K562 (cell line): ENCODE measurements at regions not wholly inside any gene's neighbourhood (a gene's known extent, or its start where the extent isn't known, plus 50 kb on each side); places are given as distances from the start of the nearest gene placed in this dataset.

ENCODE experiments used
- ARID2 ChIP-seq: fragments of 450-650 bp; IDR thresholded peaks from 2 replicates; pipeline ENCODE4 v1.6.1; 2017; ENCODE audit warnings: antibody characterized with exemption, mild to moderate bottlenecking
- BRD9 ChIP-seq: fragments of 450-650 bp; IDR thresholded peaks from 2 replicates; pipeline ENCODE4 v1.6.1; 2018; ENCODE audit warnings: low read depth; ENCODE audit not compliant: partially characterized antibody
- CHCHD3 ChIP-seq: fragments of 250-450 bp; sonication (Bioruptor Pico); IDR thresholded peaks from 2 replicates; pipeline ENCODE4 v2.1.2; 2022; ENCODE audit warnings: mild to moderate bottlenecking
- CSDE1 ChIP-seq, 2 experiments: fragments of 450-650 bp; IDR thresholded peaks; 2 replicates each; pipeline ENCODE4 v1.6.1; 2016; ENCODE audit warnings: mild to moderate bottlenecking in 1 of 2
- DPF2 ChIP-seq: fragments of 450-650 bp; IDR thresholded peaks from 2 replicates; pipeline ENCODE4 v1.6.1; 2016
- ELF2 ChIP-seq: fragments of 250-450 bp; sonication (Bioruptor Pico); IDR thresholded peaks from 2 replicates; pipeline ENCODE4 v1.5.0; 2021; ENCODE audit warnings: mild to moderate bottlenecking
- ERF ChIP-seq: fragments of 450-650 bp; formaldehyde crosslinking; IDR thresholded peaks from 2 replicates; pipeline ENCODE4 v1.4.0; 2020; ENCODE audit warnings: mild to moderate bottlenecking, mixed read lengths
- FOXK1 ChIP-seq: sonication (generic); formaldehyde crosslinking; IDR thresholded peaks from 2 replicates; pipeline ENCODE4 v1.8.0; 2022; ENCODE audit warnings: missing genetic modification reagents, mild to moderate bottlenecking, borderline replicate concordance
- HNRNPK ChIP-seq: fragments of 200-400 bp; formaldehyde crosslinking; IDR thresholded peaks from one replicate; pipeline ENCODE4 v1.6.1; 2018; ENCODE audit warnings: mild to moderate bottlenecking, low read depth, low read length; ENCODE audit not compliant: poor library complexity, severe bottlenecking
- L3MBTL2 ChIP-seq: fragments of 450-650 bp; IDR thresholded peaks from 2 replicates; pipeline ENCODE4 v1.6.1; 2016; ENCODE audit warnings: mild to moderate bottlenecking, moderate library complexity
- NRF1 ChIP-seq, 2 experiments: fragments of 450-650 bp; IDR thresholded peaks in 1 of 2; conservative IDR thresholded peaks in 1 of 2; 2 replicates each; pipeline ENCODE4 v1.6.1; 2014; ENCODE audit warnings: mild to moderate bottlenecking in 2 of 2
- POLR2G ChIP-seq: fragments of 200-400 bp; formaldehyde crosslinking; IDR thresholded peaks from 2 replicates; pipeline ENCODE4 v1.6.1; 2017; ENCODE audit warnings: low read depth, mild to moderate bottlenecking, antibody characterized with exemption, low read length, moderate library complexity
- SMC3 ChIP-seq: conservative IDR thresholded peaks from 2 replicates; pipeline ENCODE4 v1.6.1; 2011; ENCODE audit warnings: low read depth, low read length, improper control_type of control experiment; ENCODE audit not compliant: insufficient read depth
- TAL1 ChIP-seq: fragments of 450-650 bp; IDR thresholded peaks from 2 replicates; pipeline ENCODE4 v1.6.1; 2016; ENCODE audit warnings: mild to moderate bottlenecking
- ZFP1 ChIP-seq: fragments of 450-650 bp; formaldehyde crosslinking; IDR thresholded peaks from 2 replicates; pipeline ENCODE4 v1.4.0; 2020; ENCODE audit warnings: mild to moderate bottlenecking, mixed read lengths
- ZNF121 ChIP-seq: sonication (generic); formaldehyde crosslinking; conservative IDR thresholded peaks from 2 replicates; pipeline ENCODE4 v1.8.0; 2022; ENCODE audit warnings: missing genetic modification reagents
- ZNF316 ChIP-seq: fragments of 450-650 bp; IDR thresholded peaks from 2 replicates; pipeline ENCODE4 v1.6.1; 2016
- ZNF41 ChIP-seq: fragments of 250-450 bp; sonication (Bioruptor Pico); conservative IDR thresholded peaks from 2 replicates; pipeline ENCODE4 v1.4.0; 2020; ENCODE audit warnings: mild to moderate bottlenecking
- TF ChIP-seq, protein P1 (sequence below): sonication (generic); formaldehyde crosslinking; IDR thresholded peaks from 2 replicates; pipeline ENCODE4 v1.8.0; 2022; ENCODE audit warnings: mild to moderate bottlenecking, missing genetic modification reagents
- TF ChIP-seq, protein P2 (sequence below): conservative IDR thresholded peaks from 2 replicates; pipeline ENCODE4 v1.6.1; 2011; ENCODE audit warnings: low read depth, mild to moderate bottlenecking, low read length; ENCODE audit not compliant: control insufficient read depth
- TF ChIP-seq, protein P3 (sequence below): sonication (generic); formaldehyde crosslinking; IDR thresholded peaks from 2 replicates; pipeline ENCODE4 v1.8.1; 2023; ENCODE audit warnings: mild to moderate bottlenecking, missing genetic modification reagents

DNA sequence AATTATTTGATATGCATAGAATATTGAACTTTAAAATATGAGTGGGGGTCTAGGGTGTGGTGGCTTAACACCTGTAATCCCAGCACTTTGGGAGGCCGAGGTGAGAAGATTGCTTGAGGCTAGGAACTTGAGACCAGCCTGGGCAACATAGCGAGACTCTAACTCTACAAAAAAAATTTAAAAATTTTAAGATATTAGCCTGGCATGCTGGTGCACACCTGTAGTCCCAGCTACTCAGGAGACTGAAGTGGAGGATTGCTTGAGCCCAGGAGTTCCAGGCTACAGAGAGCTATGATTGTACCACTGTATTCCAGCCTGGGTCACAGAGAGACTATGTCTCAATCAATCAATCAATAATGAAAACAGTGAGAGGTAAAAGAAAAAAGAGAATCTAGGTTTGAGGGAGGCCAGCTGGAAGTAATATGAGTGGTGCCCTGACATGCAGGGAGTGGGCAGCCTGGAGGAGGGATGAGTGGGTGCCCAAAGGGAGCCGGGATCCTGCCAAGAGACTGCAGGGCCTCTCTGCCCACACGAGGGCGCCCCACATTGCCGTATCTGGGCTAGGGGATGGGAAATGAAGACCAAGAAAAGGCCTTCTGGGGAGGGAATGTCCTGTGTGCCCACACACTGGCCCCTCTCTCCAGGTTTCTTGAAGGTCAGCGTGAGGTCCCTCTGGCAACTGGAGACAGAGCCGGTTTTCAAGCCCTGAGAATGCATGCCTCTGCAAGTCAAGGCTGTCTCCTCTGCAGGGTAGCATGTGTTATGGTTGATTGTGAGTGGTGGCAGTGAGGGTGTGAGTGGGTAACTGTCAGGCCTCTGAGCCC, 93.9 kb upstream of the PPM1J start (continued):
- TF ChIP-seq TAL1: no peak
- TF ChIP-seq FOXK1 (CRISPR knock-in tag): peak; percentile 15; the same call in 1 of the 2 replicates
- TF ChIP-seq ARID2: peak; percentile 90
- TF ChIP-seq CHCHD3 (CRISPR knock-in tag): no peak
- peak; percentile 46; the same call in 1 of the 2 replicates for TF ChIP-seq ERF (CRISPR knock-in tag)
- TF ChIP-seq DPF2: no peak
- TF ChIP-seq, protein P1, sequence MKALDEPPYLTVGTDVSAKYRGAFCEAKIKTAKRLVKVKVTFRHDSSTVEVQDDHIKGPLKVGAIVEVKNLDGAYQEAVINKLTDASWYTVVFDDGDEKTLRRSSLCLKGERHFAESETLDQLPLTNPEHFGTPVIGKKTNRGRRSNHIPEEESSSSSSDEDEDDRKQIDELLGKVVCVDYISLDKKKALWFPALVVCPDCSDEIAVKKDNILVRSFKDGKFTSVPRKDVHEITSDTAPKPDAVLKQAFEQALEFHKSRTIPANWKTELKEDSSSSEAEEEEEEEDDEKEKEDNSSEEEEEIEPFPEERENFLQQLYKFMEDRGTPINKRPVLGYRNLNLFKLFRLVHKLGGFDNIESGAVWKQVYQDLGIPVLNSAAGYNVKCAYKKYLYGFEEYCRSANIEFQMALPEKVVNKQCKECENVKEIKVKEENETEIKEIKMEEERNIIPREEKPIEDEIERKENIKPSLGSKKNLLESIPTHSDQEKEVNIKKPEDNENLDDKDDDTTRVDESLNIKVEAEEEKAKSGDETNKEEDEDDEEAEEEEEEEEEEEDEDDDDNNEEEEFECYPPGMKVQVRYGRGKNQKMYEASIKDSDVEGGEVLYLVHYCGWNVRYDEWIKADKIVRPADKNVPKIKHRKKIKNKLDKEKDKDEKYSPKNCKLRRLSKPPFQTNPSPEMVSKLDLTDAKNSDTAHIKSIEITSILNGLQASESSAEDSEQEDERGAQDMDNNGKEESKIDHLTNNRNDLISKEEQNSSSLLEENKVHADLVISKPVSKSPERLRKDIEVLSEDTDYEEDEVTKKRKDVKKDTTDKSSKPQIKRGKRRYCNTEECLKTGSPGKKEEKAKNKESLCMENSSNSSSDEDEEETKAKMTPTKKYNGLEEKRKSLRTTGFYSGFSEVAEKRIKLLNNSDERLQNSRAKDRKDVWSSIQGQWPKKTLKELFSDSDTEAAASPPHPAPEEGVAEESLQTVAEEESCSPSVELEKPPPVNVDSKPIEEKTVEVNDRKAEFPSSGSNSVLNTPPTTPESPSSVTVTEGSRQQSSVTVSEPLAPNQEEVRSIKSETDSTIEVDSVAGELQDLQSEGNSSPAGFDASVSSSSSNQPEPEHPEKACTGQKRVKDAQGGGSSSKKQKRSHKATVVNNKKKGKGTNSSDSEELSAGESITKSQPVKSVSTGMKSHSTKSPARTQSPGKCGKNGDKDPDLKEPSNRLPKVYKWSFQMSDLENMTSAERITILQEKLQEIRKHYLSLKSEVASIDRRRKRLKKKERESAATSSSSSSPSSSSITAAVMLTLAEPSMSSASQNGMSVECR (CRISPR knock-in tag): no peak
- no peak for TF ChIP-seq HNRNPK
- 0 out of 2 replicates have a peak, but pooled peaks have one; percentile 21 for TF ChIP-seq ELF2 (CRISPR knock-in tag)
- TF ChIP-seq ZFP1: no peak
- TF ChIP-seq NRF1 (conservative IDR thresholded peaks at IDR 0.05 in 1 of 2, IDR thresholded peaks at IDR 0.05 in 1 of 2): no peak
- TF ChIP-seq ZNF41 (CRISPR knock-in tag): no peak
- TF ChIP-seq BRD9: peak; percentile 59
- TF ChIP-seq, protein P2, sequence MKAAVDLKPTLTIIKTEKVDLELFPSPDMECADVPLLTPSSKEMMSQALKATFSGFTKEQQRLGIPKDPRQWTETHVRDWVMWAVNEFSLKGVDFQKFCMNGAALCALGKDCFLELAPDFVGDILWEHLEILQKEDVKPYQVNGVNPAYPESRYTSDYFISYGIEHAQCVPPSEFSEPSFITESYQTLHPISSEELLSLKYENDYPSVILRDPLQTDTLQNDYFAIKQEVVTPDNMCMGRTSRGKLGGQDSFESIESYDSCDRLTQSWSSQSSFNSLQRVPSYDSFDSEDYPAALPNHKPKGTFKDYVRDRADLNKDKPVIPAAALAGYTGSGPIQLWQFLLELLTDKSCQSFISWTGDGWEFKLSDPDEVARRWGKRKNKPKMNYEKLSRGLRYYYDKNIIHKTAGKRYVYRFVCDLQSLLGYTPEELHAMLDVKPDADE: no peak
- TF ChIP-seq ZNF316: no peak
- TF ChIP-seq L3MBTL2: peak; percentile 64
- TF ChIP-seq, protein P3, sequence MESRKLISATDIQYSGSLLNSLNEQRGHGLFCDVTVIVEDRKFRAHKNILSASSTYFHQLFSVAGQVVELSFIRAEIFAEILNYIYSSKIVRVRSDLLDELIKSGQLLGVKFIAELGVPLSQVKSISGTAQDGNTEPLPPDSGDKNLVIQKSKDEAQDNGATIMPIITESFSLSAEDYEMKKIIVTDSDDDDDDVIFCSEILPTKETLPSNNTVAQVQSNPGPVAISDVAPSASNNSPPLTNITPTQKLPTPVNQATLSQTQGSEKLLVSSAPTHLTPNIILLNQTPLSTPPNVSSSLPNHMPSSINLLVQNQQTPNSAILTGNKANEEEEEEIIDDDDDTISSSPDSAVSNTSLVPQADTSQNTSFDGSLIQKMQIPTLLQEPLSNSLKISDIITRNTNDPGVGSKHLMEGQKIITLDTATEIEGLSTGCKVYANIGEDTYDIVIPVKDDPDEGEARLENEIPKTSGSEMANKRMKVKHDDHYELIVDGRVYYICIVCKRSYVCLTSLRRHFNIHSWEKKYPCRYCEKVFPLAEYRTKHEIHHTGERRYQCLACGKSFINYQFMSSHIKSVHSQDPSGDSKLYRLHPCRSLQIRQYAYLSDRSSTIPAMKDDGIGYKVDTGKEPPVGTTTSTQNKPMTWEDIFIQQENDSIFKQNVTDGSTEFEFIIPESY: 0 out of 2 replicates have a peak, but pooled peaks have one; percentile 23
- TF ChIP-seq ZNF121 (CRISPR knock-in tag): no peak
- TF ChIP-seq POLR2G: no peak
- TF ChIP-seq CSDE1 (IDR thresholded peaks at IDR 0.05): no peak
- peak; percentile 94 for TF ChIP-seq SMC3
